Gastroesophageal sphincter (tissue), 3 donors: ENCODE measurements at regions not wholly inside any gene's neighbourhood (a gene's known extent, or its start where the extent isn't known, plus 50 kb on each side); places are given as distances from the start of the nearest gene placed in this dataset.

ENCODE experiments used
- CTCF ChIP-seq, 4 experiments: fragments of 200-600 bp in 2 of 4; fragments of 450-650 bp in 2 of 4; sonication (generic) in 1 of 4; IDR thresholded peaks; one replicate each; pipeline ENCODE4 v1.5.1; 2017 to 2019; ENCODE audit warnings: antibody characterized with exemption in 4 of 4, mild to moderate bottlenecking in 2 of 4, moderate library complexity in 2 of 4
- POLR2A ChIP-seq, 2 donors: fragments of 450-650 bp; IDR thresholded peaks; one replicate each; pipeline ENCODE4 v1.6.1; 2017; ENCODE audit warnings: antibody characterized with exemption in 2 of 2, mild to moderate bottlenecking in 2 of 2, moderate library complexity in 1 of 2

GRCh38 chr6:18656506-18656905 is 269.4 kb downstream of the RNF144B start:
- TF ChIP-seq CTCF (IDR thresholded peaks at IDR 0.05) (no peak), POLR2A (IDR thresholded peaks at IDR 0.05) (no peak)
